WTC11 (cell line): ENCODE measurements at regions not wholly inside any gene's neighbourhood (a gene's known extent, or its start where the extent isn't known, plus 50 kb on each side); places are given as distances from the start of the nearest gene placed in this dataset.

Source experiments
- ATAC-seq: fragments of 200-7000 bp; cut with Tn5 transposase; 2 replicates; pipeline ENCODE4 v1.10.0; 2021; ENCODE audit warnings: mild to moderate bottlenecking, moderate library complexity
- CTCF ChIA-PET: fragments of 300-600 bp; sonication (Branson Sonifier 250); formaldehyde crosslinking; loops from one replicate; lab custom pipeline; 2021; ENCODE audit warnings: antibody characterized with exemption; lab: Charles Lee
- POLR2A ChIA-PET: fragments of 350-600 bp; sonication (Branson Sonifier 250); formaldehyde crosslinking; loops from one replicate; lab custom pipeline; 2021; ENCODE audit warnings: antibody characterized with exemption; lab: Charles Lee
- DNase-seq: peaks from one replicate; pipeline ENCODE4 v3.0.0; 2021; ENCODE audit warnings: low spot score
- H3K27ac Mint-ChIP-seq: 2 replicates; pipeline ENCODE4 v1.8.0; 2021; ENCODE audit warnings: mixed read lengths
- H3K27me3 Mint-ChIP-seq: 2 replicates; pipeline ENCODE4 v1.8.0; 2021; ENCODE audit warnings: low read depth, mild to moderate bottlenecking, moderate library complexity, mixed read lengths
- H3K36me3 Mint-ChIP-seq: 2 replicates; pipeline ENCODE4 v1.8.0; 2021; ENCODE audit warnings: mixed read lengths
- H3K4me1 Mint-ChIP-seq: 2 replicates; pipeline ENCODE4 v1.8.0; 2022; ENCODE audit warnings: mixed read lengths
- H3K4me3 Mint-ChIP-seq: 2 replicates; pipeline ENCODE4 v1.8.0; 2021; ENCODE audit warnings: mild to moderate bottlenecking, moderate library complexity, mixed read lengths
- H3K9me3 Mint-ChIP-seq: 2 replicates; pipeline ENCODE4 v1.8.0; 2021; ENCODE audit warnings: mixed read lengths
- CDX4 ChIP-seq: fragments of 250-450 bp; sonication (Bioruptor Pico); IDR thresholded peaks from 2 replicates; pipeline ENCODE4 v1.9.0; 2021; ENCODE audit warnings: moderate library complexity, mild to moderate bottlenecking, inconsistent platforms, borderline replicate concordance
- CREM ChIP-seq: sonication (generic); formaldehyde crosslinking; IDR thresholded peaks from 2 replicates; pipeline ENCODE4 v1.8.1; 2022; ENCODE audit warnings: mild to moderate bottlenecking, missing genetic modification reagents, moderate library complexity
- ESRRA ChIP-seq: sonication (generic); formaldehyde crosslinking; IDR thresholded peaks from 2 replicates; pipeline ENCODE4 v1.8.1; 2022; ENCODE audit warnings: mild to moderate bottlenecking, missing genetic modification reagents, borderline replicate concordance
- FOXJ3 ChIP-seq: sonication (generic); formaldehyde crosslinking; IDR thresholded peaks from 2 replicates; pipeline ENCODE4 v1.9.0; 2021; ENCODE audit warnings: missing genetic modification reagents, mild to moderate bottlenecking, borderline replicate concordance
- GTF2I ChIP-seq: fragments of 250-450 bp; sonication (Bioruptor Pico); conservative IDR thresholded peaks from 2 replicates; pipeline ENCODE4 v1.4.0; 2021; ENCODE audit warnings: mild to moderate bottlenecking
- IRF1 ChIP-seq: sonication (generic); formaldehyde crosslinking; IDR thresholded peaks from 2 replicates; pipeline ENCODE4 v1.8.0; 2023; ENCODE audit warnings: missing genetic modification reagents
- IRF2 ChIP-seq: sonication (generic); formaldehyde crosslinking; IDR thresholded peaks from 2 replicates; pipeline ENCODE4 v1.8.0; 2022; ENCODE audit warnings: low read depth, missing genetic modification reagents, borderline replicate concordance
- RELA ChIP-seq: sonication (generic); formaldehyde crosslinking; IDR thresholded peaks from 2 replicates; pipeline ENCODE4 v1.8.1; 2022; ENCODE audit warnings: missing genetic modification reagents, mild to moderate bottlenecking, borderline replicate concordance
- SOX15 ChIP-seq: fragments of 250-450 bp; sonication (Bioruptor Pico); IDR thresholded peaks from 2 replicates; pipeline ENCODE4 v1.9.0; 2021; ENCODE audit warnings: mild to moderate bottlenecking
- SP1 ChIP-seq: sonication (generic); formaldehyde crosslinking; conservative IDR thresholded peaks from 2 replicates; pipeline ENCODE4 v1.8.1; 2022; ENCODE audit warnings: missing genetic modification reagents
- TEAD1 ChIP-seq: sonication (generic); formaldehyde crosslinking; IDR thresholded peaks from 2 replicates; pipeline ENCODE4 v1.8.0; 2022; ENCODE audit warnings: mild to moderate bottlenecking, missing genetic modification reagents
- TP53 ChIP-seq: sonication (generic); formaldehyde crosslinking; IDR thresholded peaks from 2 replicates; pipeline ENCODE4 v1.8.1; 2023; ENCODE audit warnings: mild to moderate bottlenecking, missing genetic modification reagents
- USF1 ChIP-seq: sonication (generic); formaldehyde crosslinking; IDR thresholded peaks from 2 replicates; pipeline ENCODE4 v1.8.0; 2022; ENCODE audit warnings: mild to moderate bottlenecking, missing genetic modification reagents
- ZBTB21 ChIP-seq: sonication (generic); formaldehyde crosslinking; IDR thresholded peaks from 2 replicates; pipeline ENCODE4 v1.8.1; 2023; ENCODE audit warnings: mild to moderate bottlenecking, missing genetic modification reagents, borderline replicate concordance
- ZNF396 ChIP-seq: fragments of 250-450 bp; sonication (Bioruptor Pico); IDR thresholded peaks from 2 replicates; pipeline ENCODE4 v1.8.0; 2021; ENCODE audit warnings: mild to moderate bottlenecking, moderate library complexity, borderline replicate concordance
- TF ChIP-seq, protein P1 (sequence below): sonication (generic); formaldehyde crosslinking; IDR thresholded peaks from 2 replicates; pipeline ENCODE4 v1.8.1; 2023; ENCODE audit warnings: mild to moderate bottlenecking, moderate library complexity, missing genetic modification reagents
- TF ChIP-seq, protein P2 (sequence below): fragments of 250-450 bp; sonication (Bioruptor Pico); IDR thresholded peaks from 2 replicates; pipeline ENCODE4 v1.9.0; 2021; ENCODE audit warnings: mild to moderate bottlenecking
- TF ChIP-seq, protein P3 (sequence below): sonication (generic); formaldehyde crosslinking; IDR thresholded peaks from 2 replicates; pipeline ENCODE4 v1.8.1; 2022; ENCODE audit warnings: mild to moderate bottlenecking, missing genetic modification reagents, moderate library complexity, borderline replicate concordance
- TF ChIP-seq, protein P4 (sequence below): fragments of 250-450 bp; sonication (Bioruptor Pico); conservative IDR thresholded peaks from 2 replicates; pipeline ENCODE4 v1.9.0; 2021; ENCODE audit warnings: mild to moderate bottlenecking

GRCh38 chr14:42742084-42742483 is 1135.4 kb downstream of the LRFN5 start:
- no peak for DNase-seq
- Mint-ChIP-seq H3K27me3 (no peaks in the 10 kb centered on the region), H3K27ac (no peak overlapping the region), H3K4me1 (no peaks in the 10 kb centered on the region), H3K4me3 (no peak overlapping the region), H3K36me3 (no peaks in the 10 kb centered on the region), H3K9me3 (peaks cover 7% of the 10 kb centered on the region; the same call in 1 of the 2 replicates)
- ATAC-seq, result no peak
- no peak for TF ChIP-seq TP53 (CRISPR knock-in tag)
- no peak for TF ChIP-seq ZNF396
- TF ChIP-seq ESRRA (CRISPR knock-in tag), result no peak
- TF ChIP-seq, protein P1, sequence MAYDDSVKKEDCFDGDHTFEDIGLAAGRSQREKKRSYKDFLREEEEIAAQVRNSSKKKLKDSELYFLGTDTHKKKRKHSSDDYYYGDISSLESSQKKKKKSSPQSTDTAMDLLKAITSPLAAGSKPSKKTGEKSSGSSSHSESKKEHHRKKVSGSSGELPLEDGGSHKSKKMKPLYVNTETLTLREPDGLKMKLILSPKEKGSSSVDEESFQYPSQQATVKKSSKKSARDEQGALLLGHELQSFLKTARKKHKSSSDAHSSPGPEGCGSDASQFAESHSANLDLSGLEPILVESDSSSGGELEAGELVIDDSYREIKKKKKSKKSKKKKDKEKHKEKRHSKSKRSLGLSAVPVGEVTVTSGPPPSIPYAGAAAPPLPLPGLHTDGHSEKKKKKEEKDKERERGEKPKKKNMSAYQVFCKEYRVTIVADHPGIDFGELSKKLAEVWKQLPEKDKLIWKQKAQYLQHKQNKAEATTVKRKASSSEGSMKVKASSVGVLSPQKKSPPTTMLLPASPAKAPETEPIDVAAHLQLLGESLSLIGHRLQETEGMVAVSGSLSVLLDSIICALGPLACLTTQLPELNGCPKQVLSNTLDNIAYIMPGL (CRISPR knock-in tag), result no peak
- TF ChIP-seq, protein P2, sequence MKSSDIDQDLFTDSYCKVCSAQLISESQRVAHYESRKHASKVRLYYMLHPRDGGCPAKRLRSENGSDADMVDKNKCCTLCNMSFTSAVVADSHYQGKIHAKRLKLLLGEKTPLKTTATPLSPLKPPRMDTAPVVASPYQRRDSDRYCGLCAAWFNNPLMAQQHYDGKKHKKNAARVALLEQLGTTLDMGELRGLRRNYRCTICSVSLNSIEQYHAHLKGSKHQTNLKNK (CRISPR knock-in tag), result no peak
- TF ChIP-seq SP1 (CRISPR knock-in tag), result no peak
- no peak for TF ChIP-seq CDX4 (CRISPR knock-in tag)
- TF ChIP-seq IRF2 (CRISPR knock-in tag), result no peak
- TF ChIP-seq USF1 (CRISPR knock-in tag), result no peak
- TF ChIP-seq, protein P3, sequence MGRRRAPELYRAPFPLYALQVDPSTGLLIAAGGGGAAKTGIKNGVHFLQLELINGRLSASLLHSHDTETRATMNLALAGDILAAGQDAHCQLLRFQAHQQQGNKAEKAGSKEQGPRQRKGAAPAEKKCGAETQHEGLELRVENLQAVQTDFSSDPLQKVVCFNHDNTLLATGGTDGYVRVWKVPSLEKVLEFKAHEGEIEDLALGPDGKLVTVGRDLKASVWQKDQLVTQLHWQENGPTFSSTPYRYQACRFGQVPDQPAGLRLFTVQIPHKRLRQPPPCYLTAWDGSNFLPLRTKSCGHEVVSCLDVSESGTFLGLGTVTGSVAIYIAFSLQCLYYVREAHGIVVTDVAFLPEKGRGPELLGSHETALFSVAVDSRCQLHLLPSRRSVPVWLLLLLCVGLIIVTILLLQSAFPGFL (CRISPR knock-in tag), result no peak
- no peak for TF ChIP-seq TEAD1
- TF ChIP-seq ZBTB21, result no peak
- POLR2A ChIA-PET, result no interaction called here
- CTCF ChIA-PET, result no interaction called here

- DNase-seq, result no peak
- ATAC-seq, result no peak
- TF ChIP-seq ESRRA (CRISPR knock-in tag), result no peak
- TF ChIP-seq, all 79 proteins: peak for 0
Measured at GRCh38 chr14:42736408-42736807, 1129.7 kb downstream of the LRFN5 start.

GRCh38 chr14:42734041-42734440 is 1127.4 kb downstream of the LRFN5 start:
- POLR2A ChIA-PET, result no interaction called here
- CTCF ChIA-PET, result no interaction called here
- no peak for DNase-seq
- Mint-ChIP-seq H3K27ac (no peak overlapping the region), H3K27me3 (no peaks in the 10 kb centered on the region), H3K9me3 (no peaks in the 10 kb centered on the region), H3K36me3 (no peaks in the 10 kb centered on the region), H3K4me3 (no peak overlapping the region), H3K4me1 (no peaks in the 10 kb centered on the region)
- ATAC-seq, result no peak
- no peak for TF ChIP-seq SOX15 (CRISPR knock-in tag)
- no peak for TF ChIP-seq FOXJ3 (CRISPR knock-in tag)
- TF ChIP-seq IRF1, result no peak
- TF ChIP-seq RELA, result no peak
- TF ChIP-seq GTF2I (CRISPR knock-in tag), result no peak
- TF ChIP-seq CREM (CRISPR knock-in tag), result no peak
- TF ChIP-seq, protein P4, sequence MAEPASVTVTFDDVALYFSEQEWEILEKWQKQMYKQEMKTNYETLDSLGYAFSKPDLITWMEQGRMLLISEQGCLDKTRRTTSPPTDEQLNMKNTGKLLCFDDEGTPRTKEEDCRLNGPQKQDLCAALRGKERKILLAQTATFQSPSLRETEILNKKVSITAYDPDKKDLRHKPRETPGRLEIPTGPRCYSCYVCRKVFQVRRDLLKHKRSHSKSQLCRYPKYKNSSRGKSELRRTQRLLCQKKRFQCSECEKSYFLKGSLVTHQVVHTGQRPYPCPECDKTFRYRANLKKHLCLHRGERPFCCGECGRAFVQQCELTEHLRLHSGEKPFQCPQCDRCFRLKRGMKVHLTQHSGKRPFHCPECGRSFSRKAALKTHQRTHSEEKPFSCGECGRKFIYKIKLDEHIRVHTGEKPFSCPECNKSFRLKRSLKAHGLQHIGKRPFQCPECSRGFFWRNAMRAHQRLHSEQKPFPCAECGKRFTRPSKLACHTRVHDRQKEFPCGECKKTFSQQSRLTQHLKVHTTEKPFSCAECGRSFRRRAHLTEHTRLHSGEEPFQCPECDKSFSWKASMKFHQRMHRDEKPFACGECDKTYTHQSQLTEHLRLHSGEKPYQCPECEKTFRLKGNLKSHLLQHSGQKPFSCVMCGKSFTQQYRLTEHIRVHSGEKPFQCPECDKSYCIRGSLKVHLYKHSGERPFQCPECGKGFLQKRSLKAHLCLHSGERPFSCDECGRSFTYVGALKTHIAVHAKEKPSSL (CRISPR knock-in tag), result no peak
- TF ChIP-seq ZBTB21, result no peak

More at GRCh38 chr14:42736408-42736807, 1129.7 kb downstream of the LRFN5 start:
- ChIA-PET CTCF (no interaction called here), POLR2A (no interaction called here)
- Mint-ChIP-seq H3K4me3 (no peak overlapping the region), H3K27ac (no peak overlapping the region), H3K4me1 (no peaks in the 10 kb centered on the region), H3K9me3 (no peaks in the 10 kb centered on the region), H3K36me3 (no peaks in the 10 kb centered on the region), H3K27me3 (no peaks in the 10 kb centered on the region)
